NCI-H1048 (cell line): ENCODE measurements at regions not wholly inside any gene's neighbourhood (a gene's known extent, or its start where the extent isn't known, plus 50 kb on each side); places are given as distances from the start of the nearest gene placed in this dataset.
"Not testable (repeated sequence)": the region's sequence is repeated elsewhere in the genome, so short reads cannot be mapped to it uniquely, and the experiment has no call there.

ENCODE experiments used
- DNase-seq: peaks from one replicate; lab custom pipeline; 2025; lab: John Stamatoyannopoulos, UW

GRCh38 chr4:123026015-123026414, 103.6 kb upstream of the NUDT6 start:
- DNase-seq = not testable (repeated sequence)

GRCh38 chr4:123031664-123032063, 109.3 kb upstream of the NUDT6 start:
- DNase-seq = no peak

- no peak for DNase-seq
These were observed 111.6 kb upstream of the NUDT6 start for GRCh38 chr4:123034023-123034422.

- no peak for DNase-seq
These were observed 112.8 kb upstream of the NUDT6 start for GRCh38 chr4:123035239-123035638.

- DNase-seq = no peak
These were observed 115.4 kb upstream of the NUDT6 start for GRCh38 chr4:123037804-123038203.

GRCh38 chr4:123042095-123042494, 119.7 kb upstream of the NUDT6 start:
- no peak for DNase-seq

- DNase-seq = no peak
These were observed 120.6 kb upstream of the NUDT6 start for GRCh38 chr4:123043013-123043412.

GRCh38 chr4:123043793-123044425, 121.5 kb upstream of the NUDT6 start:
- DNase-seq = no peak

GRCh38 chr4:123046096-123046495, 123.7 kb upstream of the NUDT6 start:
- no peak for DNase-seq

GRCh38 chr4:123050018-123050417, 127.6 kb upstream of the NUDT6 start:
- no peak for DNase-seq

- no peak for DNase-seq
These were observed 129.6 kb upstream of the NUDT6 start for GRCh38 chr4:123052007-123052406.

GRCh38 chr4:123055943-123056342, 133.5 kb upstream of the NUDT6 start:
- DNase-seq = no peak

- DNase-seq = no peak
These were observed 137.8 kb upstream of the NUDT6 start for GRCh38 chr4:123060039-123060770.

GRCh38 chr4:123064390-123064789, 142.0 kb upstream of the NUDT6 start:
- DNase-seq = no peak

- no peak for DNase-seq
These were observed 145.7 kb upstream of the NUDT6 start for GRCh38 chr4:123068081-123068480.

- no peak for DNase-seq
These were observed 149.7 kb upstream of the NUDT6 start for GRCh38 chr4:123072060-123072459.

GRCh38 chr4:123073650-123074049, 151.3 kb upstream of the NUDT6 start:
- DNase-seq = no peak

- no peak for DNase-seq
These were observed 154.9 kb upstream of the NUDT6 start for GRCh38 chr4:123077330-123077729.

GRCh38 chr4:123081971-123082370, 159.6 kb upstream of the NUDT6 start:
- no peak for DNase-seq

GRCh38 chr4:123083646-123084045, 161.2 kb upstream of the NUDT6 start:
- DNase-seq = no peak

- DNase-seq = no peak
These were observed 166.1 kb upstream of the NUDT6 start for GRCh38 chr4:123088501-123088900.

GRCh38 chr4:123090886-123091285, 168.5 kb upstream of the NUDT6 start:
- DNase-seq = no peak

GRCh38 chr4:123092586-123092985, 170.2 kb upstream of the NUDT6 start:
- DNase-seq = no peak

GRCh38 chr4:123093236-123093635, 170.8 kb upstream of the NUDT6 start:
- no peak for DNase-seq
